ENCODE measurements at regions not wholly inside any gene's neighbourhood (a gene's known extent, or its start where the extent isn't known, plus 50 kb on each side); places are given as distances from the start of the nearest gene placed in this dataset.

- Mint-ChIP-seq H3K4me3 (ENCODE audit: unreplicated experiment) (no peak overlapping the region), H3K9me3 (ENCODE audit: unreplicated experiment) (no peaks in the 10 kb centered on the region), H3K4me1 (ENCODE audit: unreplicated experiment) (peaks cover 12% of the 10 kb centered on the region), H3K27ac (ENCODE audit: unreplicated experiment) (no peak overlapping the region), H3K36me3 (ENCODE audit: low read depth, unreplicated experiment) (no peaks in the 10 kb centered on the region), H3K27me3 (ENCODE audit: unreplicated experiment) (peaks cover 5% of the 10 kb centered on the region)
- DNase-seq (ENCODE audit: low spot score): no peak
- no peak for TF ChIP-seq CTCF (IDR thresholded peaks at IDR 0.05; ENCODE audit: unreplicated experiment)
Measured at GRCh38 chr21:35952651-35953340, 107.5 kb downstream of the SETD4 start.

GRCh38 chr21:35948982-35949381 is 111.3 kb downstream of the SETD4 start:
- TF ChIP-seq CTCF (IDR thresholded peaks at IDR 0.05; ENCODE audit: unreplicated experiment): no peak
- no peak for DNase-seq (ENCODE audit: low spot score)
- Mint-ChIP-seq H3K4me3 (ENCODE audit: unreplicated experiment) (no peak overlapping the region), H3K9me3 (ENCODE audit: unreplicated experiment) (no peaks in the 10 kb centered on the region), H3K36me3 (ENCODE audit: low read depth, unreplicated experiment) (no peaks in the 10 kb centered on the region), H3K27me3 (ENCODE audit: unreplicated experiment) (peaks cover 3% of the 10 kb centered on the region), H3K4me1 (ENCODE audit: unreplicated experiment) (peaks cover 12% of the 10 kb centered on the region), H3K27ac (ENCODE audit: unreplicated experiment) (no peak overlapping the region)

GRCh38 chr21:35945089-35945671 is 115.1 kb downstream of the SETD4 start:
- Mint-ChIP-seq H3K27me3 (ENCODE audit: unreplicated experiment) (peaks cover 3% of the 10 kb centered on the region), H3K36me3 (ENCODE audit: low read depth, unreplicated experiment) (no peaks in the 10 kb centered on the region), H3K4me3 (ENCODE audit: unreplicated experiment) (no peak overlapping the region), H3K27ac (ENCODE audit: unreplicated experiment) (no peak overlapping the region), H3K9me3 (ENCODE audit: unreplicated experiment) (no peaks in the 10 kb centered on the region), H3K4me1 (ENCODE audit: unreplicated experiment) (no peaks in the 10 kb centered on the region)
- DNase-seq (ENCODE audit: low spot score): no peak
- TF ChIP-seq CTCF (IDR thresholded peaks at IDR 0.05; ENCODE audit: unreplicated experiment): no peak

- H3K4me1 Mint-ChIP-seq (ENCODE audit: unreplicated experiment): no peaks in the 10 kb centered on the region
Measured at GRCh38 chr21:35943752-35944151, 116.6 kb downstream of the SETD4 start.

More at GRCh38 chr21:35943752-35944151, 116.6 kb downstream of the SETD4 start:
- no peaks in the 10 kb centered on the region for H3K36me3 Mint-ChIP-seq (ENCODE audit: low read depth, unreplicated experiment)
- H3K27me3 Mint-ChIP-seq (ENCODE audit: unreplicated experiment): peaks cover 3% of the 10 kb centered on the region
- DNase-seq (ENCODE audit: low spot score): no peak
- H3K4me3 Mint-ChIP-seq (ENCODE audit: unreplicated experiment): no peak overlapping the region
- no peak for TF ChIP-seq CTCF (IDR thresholded peaks at IDR 0.05; ENCODE audit: unreplicated experiment)
- no peak overlapping the region for H3K27ac Mint-ChIP-seq (ENCODE audit: unreplicated experiment)
- no peaks in the 10 kb centered on the region for H3K9me3 Mint-ChIP-seq (ENCODE audit: unreplicated experiment)

Data from endothelial cell (in vitro differentiated cells).